GM12801 (cell line): ENCODE measurements at regions not wholly inside any gene's neighbourhood (a gene's known extent, or its start where the extent isn't known, plus 50 kb on each side); places are given as distances from the start of the nearest gene placed in this dataset.

ENCODE experiments used
- TF ChIP-seq, protein P1 (sequence below): IDR thresholded peaks from one replicate; pipeline ENCODE4 v1.5.1; 2011; ENCODE audit warnings: control low read depth; ENCODE audit not compliant: insufficient read length; ENCODE audit errors: extremely low read depth

DNA sequence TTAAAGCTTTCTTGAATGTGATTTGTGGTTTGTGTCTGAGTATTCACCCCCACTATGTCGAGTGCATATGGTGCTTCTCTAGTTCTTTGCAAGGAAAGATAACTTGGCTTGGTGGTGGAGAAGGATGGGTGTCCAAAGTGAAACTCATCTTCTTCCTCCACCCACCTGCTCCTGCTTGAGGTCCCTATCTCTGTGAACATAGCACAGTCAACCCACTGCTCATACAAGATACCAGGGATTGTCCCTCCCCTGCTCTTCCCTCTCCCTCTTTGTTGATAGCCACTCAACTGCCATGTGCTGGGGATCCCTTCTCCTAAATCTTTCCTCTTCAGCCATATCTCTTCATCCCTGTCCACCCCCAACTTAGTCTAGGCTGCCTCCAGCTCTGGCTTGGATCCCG is 176.5 kb downstream of the ASCL4 start:
- TF ChIP-seq, protein P1, sequence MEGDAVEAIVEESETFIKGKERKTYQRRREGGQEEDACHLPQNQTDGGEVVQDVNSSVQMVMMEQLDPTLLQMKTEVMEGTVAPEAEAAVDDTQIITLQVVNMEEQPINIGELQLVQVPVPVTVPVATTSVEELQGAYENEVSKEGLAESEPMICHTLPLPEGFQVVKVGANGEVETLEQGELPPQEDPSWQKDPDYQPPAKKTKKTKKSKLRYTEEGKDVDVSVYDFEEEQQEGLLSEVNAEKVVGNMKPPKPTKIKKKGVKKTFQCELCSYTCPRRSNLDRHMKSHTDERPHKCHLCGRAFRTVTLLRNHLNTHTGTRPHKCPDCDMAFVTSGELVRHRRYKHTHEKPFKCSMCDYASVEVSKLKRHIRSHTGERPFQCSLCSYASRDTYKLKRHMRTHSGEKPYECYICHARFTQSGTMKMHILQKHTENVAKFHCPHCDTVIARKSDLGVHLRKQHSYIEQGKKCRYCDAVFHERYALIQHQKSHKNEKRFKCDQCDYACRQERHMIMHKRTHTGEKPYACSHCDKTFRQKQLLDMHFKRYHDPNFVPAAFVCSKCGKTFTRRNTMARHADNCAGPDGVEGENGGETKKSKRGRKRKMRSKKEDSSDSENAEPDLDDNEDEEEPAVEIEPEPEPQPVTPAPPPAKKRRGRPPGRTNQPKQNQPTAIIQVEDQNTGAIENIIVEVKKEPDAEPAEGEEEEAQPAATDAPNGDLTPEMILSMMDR: no peak

DNA sequence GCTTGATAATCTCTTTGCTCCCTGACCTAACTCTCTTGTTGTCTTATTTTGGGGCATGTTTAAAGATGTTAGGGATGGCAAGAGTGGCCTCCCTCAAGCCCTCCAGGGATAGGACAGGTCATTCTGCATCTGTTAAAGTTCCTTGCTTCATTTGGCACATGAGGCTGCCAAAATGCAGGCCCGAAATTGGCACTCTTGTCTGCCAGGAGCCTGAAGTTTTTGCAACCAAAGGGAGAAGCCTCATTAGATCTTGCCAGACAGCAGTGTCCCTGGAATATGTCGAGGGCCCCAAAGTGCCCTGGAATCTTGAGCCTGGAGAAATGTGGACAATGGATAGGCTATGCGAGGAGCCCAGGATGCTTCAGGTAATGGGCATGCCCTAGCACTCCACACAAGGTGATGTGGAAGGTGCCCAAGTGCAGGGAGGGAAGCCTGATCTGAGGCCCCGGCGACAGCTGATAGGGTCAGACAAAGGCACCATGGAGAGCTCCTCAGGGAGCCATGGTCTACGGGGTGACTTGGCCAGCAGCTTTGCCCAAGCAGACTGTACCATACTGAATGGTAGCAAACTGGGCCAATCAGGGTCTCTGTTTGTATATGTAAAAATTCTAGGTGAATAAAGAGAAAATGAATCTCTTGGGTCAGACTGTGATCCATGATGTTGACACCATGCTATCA is 173.0 kb upstream of the WSCD2 start:
- TF ChIP-seq, protein P1: no peak

DNA sequence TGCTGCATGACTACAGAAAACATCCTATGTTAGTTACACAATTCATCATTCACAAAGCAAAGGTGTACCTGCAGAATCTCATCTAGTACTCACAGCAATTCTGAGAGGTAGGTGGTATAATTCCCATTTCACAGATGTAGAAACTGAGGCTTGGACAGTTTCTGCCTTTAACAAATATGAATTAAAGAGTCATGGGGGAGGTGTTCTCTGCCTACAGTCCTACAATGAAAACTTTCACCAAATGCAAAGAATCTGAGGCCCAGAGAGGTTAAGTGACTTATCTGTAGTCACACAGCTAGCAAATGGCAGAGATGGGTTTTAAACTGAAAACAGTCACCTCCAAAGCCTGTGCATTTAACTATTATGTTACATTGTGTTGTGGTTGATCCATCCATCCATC is 171.6 kb upstream of the WSCD2 start:
- TF ChIP-seq, protein P1: no peak

DNA sequence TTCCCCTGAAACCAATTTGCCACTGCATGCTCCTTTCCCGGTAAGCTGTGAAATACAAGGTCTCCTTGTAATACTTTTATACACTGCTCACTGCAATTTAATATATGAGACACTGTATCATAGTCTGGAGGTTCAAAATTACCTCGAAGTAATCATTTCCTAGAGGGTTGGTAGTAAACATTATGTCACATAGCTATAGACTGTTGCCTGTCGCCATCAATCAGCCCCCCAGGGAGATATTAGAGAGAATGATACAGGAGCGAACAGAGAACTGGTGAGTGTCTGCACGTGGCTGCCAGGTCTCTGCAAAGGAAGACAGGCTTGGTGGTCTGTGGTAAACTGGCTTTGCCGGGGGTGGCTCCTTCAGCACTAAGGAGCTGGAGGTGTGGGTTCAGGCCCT is 165.5 kb upstream of the WSCD2 start:
- TF ChIP-seq, protein P1: no peak

DNA sequence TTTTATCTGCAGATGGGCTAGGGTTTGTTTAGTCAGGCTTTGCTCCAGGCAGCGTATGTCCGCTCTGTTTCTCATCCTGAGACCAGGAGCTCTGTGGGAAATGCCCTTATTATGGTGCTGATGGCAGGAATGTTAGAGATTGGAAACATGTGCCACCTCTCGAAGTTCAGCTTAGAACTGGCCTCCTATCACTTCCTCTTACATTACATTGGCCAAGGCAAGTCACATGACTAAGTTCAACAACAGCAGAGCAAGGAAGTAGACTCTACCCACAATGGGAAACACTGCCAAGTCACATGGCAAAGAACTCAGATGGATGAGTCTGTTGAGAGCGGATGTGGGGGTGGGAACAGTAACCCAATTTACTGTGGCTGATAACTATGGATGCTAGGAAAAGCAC is 161.9 kb upstream of the WSCD2 start:
- TF ChIP-seq, protein P1: no peak

DNA sequence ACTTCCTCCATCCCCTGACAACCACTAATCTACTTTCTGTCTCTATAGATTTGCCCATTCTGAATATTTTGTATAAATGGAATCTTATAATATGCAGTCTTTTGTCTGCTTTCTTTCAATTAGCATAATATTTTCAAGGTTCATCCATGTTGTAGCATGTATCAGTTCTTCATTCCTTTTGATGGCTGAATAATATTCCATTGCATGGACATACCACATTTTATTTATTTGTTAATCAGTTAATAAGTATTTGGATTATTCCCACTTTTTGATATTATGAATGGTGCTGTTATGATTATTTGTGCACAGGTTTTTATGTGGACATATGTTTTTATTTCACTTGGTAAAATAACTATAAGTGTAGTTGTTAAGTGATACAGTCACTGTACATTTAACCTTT is 155.1 kb upstream of the WSCD2 start:
- TF ChIP-seq, protein P1: no peak

DNA sequence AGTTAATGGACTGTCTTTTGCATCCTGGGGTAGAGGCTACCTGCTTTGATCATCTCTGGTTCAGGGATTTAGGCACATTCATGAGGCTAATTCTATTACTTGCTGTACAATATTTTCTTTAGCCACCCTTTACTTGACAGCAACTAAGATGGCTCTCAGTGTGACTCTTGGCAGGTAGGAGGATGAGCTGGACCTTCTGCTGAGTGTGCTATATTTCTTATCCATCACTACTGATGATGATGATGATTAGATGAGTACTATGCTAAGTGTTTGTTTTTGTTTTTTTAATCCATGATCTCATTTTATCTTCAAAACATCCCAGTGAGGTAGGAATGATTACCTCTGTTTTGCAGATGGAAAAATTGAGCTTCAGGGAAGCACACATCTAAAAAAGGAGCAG is 152.8 kb upstream of the WSCD2 start:
- TF ChIP-seq, protein P1: no peak

DNA sequence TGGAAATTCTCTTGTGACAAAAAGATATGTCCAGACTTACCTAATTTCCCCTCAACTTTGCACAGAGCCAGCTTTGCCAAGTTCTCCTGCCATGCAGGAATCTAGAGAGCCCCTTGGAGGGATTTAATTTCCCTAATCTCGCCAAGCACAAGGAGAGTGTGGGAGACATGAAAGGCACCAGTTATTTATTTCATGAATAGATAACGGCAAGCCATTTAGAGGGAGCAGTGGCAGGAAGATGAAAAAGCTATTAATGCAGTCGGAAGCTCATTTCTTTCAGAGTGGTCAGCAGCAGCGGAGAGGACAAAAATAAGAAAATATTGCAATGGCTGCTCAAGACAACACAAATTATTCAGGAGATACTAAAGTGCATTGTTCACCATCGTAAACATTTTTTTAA is 150.9 kb upstream of the WSCD2 start:
- TF ChIP-seq, protein P1: no peak
